GM21619 (cell line): ENCODE measurements at regions not wholly inside any gene's neighbourhood (a gene's known extent, or its start where the extent isn't known, plus 50 kb on each side); places are given as distances from the start of the nearest gene placed in this dataset.
"Not testable (repeated sequence)": the region's sequence is repeated elsewhere in the genome, so short reads cannot be mapped to it uniquely, and the experiment has no call there.

ENCODE experiments used
- ATAC-seq: cut with Tn5 transposase; IDR thresholded peaks from one replicate; pipeline ENCODE4 v1.9.1; 2021; ENCODE audit not compliant: unreplicated experiment

GRCh38 chr16:55061126-55061525 lies 130.5 kb downstream of the IRX5 start:
- ATAC-seq = no peak

- no peak for ATAC-seq
Measured at GRCh38 chr16:55062442-55062841, 131.8 kb downstream of the IRX5 start.

GRCh38 chr16:55072976-55073375 lies 142.3 kb downstream of the IRX5 start:
- no peak for ATAC-seq

- no peak for ATAC-seq
Measured at GRCh38 chr16:55073830-55074229, 143.2 kb downstream of the IRX5 start.

- ATAC-seq = not testable (repeated sequence)
Measured at GRCh38 chr16:55075208-55075607, 144.5 kb downstream of the IRX5 start.

GRCh38 chr16:55076053-55076452 lies 145.4 kb downstream of the IRX5 start:
- ATAC-seq = no peak

GRCh38 chr16:55077266-55077665 lies 146.6 kb downstream of the IRX5 start:
- ATAC-seq = no peak

- no peak for ATAC-seq
Measured at GRCh38 chr16:55078153-55078552, 147.5 kb downstream of the IRX5 start.

GRCh38 chr16:55078699-55079410 lies 148.2 kb downstream of the IRX5 start:
- no peak for ATAC-seq

- ATAC-seq = no peak
Measured at GRCh38 chr16:55081622-55082590, 151.2 kb downstream of the IRX5 start.

- ATAC-seq = no peak
Measured at GRCh38 chr16:55082591-55082976, 151.9 kb downstream of the IRX5 start.

- ATAC-seq = no peak
Measured at GRCh38 chr16:55083052-55083451, 152.4 kb downstream of the IRX5 start.

- ATAC-seq = no peak
Measured at GRCh38 chr16:55088098-55088497, 157.4 kb downstream of the IRX5 start.

- no peak for ATAC-seq
Measured at GRCh38 chr16:55089600-55089999, 158.9 kb downstream of the IRX5 start.

- ATAC-seq = no peak
Measured at GRCh38 chr16:55091213-55091870, 160.7 kb downstream of the IRX5 start.

- no peak for ATAC-seq
Measured at GRCh38 chr16:55091871-55092230, 161.2 kb downstream of the IRX5 start.

- ATAC-seq = no peak
Measured at GRCh38 chr16:55100100-55100499, 169.4 kb downstream of the IRX5 start.

- no peak for ATAC-seq
Measured at GRCh38 chr16:55101026-55101425, 170.4 kb downstream of the IRX5 start.

GRCh38 chr16:55102077-55102476 lies 171.4 kb downstream of the IRX5 start:
- no peak for ATAC-seq

- no peak for ATAC-seq
Measured at GRCh38 chr16:55102531-55102930, 171.9 kb downstream of the IRX5 start.

- ATAC-seq = no peak
Measured at GRCh38 chr16:55107851-55108250, 177.2 kb downstream of the IRX5 start.

GRCh38 chr16:55113210-55113609 lies 182.5 kb downstream of the IRX5 start:
- ATAC-seq = no peak
